Astrocyte (in vitro differentiated cells and primary cell): ENCODE measurements at regions not wholly inside any gene's neighbourhood (a gene's known extent, or its start where the extent isn't known, plus 50 kb on each side); places are given as distances from the start of the nearest gene placed in this dataset.
A peak's percentile ranks its signal among the peaks of the same experiment; 100 is the strongest.

Source experiments
- DNase-seq: peaks from one replicate; pipeline ENCODE4 v3.0.0-alpha.2; 2010; ENCODE audit warnings: low read depth
- FAIRE-seq: peaks from 2 replicates; lab custom pipeline; 2011; peaks lifted over from hg19 to GRCh38; lab: Jason Lieb, UNC
- H2AFZ ChIP-seq: 2 replicates; pipeline ENCODE4 v1.6.0; 2012; ENCODE audit warnings: low read depth, low read length, inconsistent platforms
- H3K27ac ChIP-seq: 2 replicates; pipeline ENCODE4 v1.5.1; 2011; ENCODE audit warnings: low read depth, low read length, inconsistent platforms
- H3K27me3 ChIP-seq: 2 replicates; pipeline ENCODE4 v1.6.0; 2011; ENCODE audit warnings: low read length, inconsistent platforms; ENCODE audit not compliant: insufficient read depth
- H3K36me3 ChIP-seq: 2 replicates; pipeline ENCODE4 v1.5.1; 2011; ENCODE audit warnings: low read length, inconsistent platforms; ENCODE audit not compliant: insufficient read depth
- H3K4me1 ChIP-seq: 2 replicates; pipeline ENCODE4 v1.5.1; 2011; ENCODE audit warnings: low read length, inconsistent platforms; ENCODE audit not compliant: insufficient read depth
- H3K4me2 ChIP-seq: 2 replicates; pipeline ENCODE4 v1.6.0; 2012; ENCODE audit warnings: low read length, inconsistent platforms
- H3K4me3 ChIP-seq: 2 replicates; pipeline ENCODE4 v1.5.1; 2011; ENCODE audit warnings: low read depth, mild to moderate bottlenecking, low read length, inconsistent platforms; ENCODE audit not compliant: insufficient read depth
- H3K79me2 ChIP-seq: 2 replicates; pipeline ENCODE4 v1.6.0; 2012; ENCODE audit warnings: mild to moderate bottlenecking, low read length, inconsistent platforms; ENCODE audit not compliant: insufficient read depth
- H3K9ac ChIP-seq: 2 replicates; pipeline ENCODE4 v1.6.0; 2012; ENCODE audit warnings: mild to moderate bottlenecking, low read length, inconsistent platforms
- H3K9me3 ChIP-seq: 2 replicates; pipeline ENCODE4 v1.5.1; 2012; ENCODE audit warnings: low read depth, mild to moderate bottlenecking, low read length, inconsistent platforms; ENCODE audit not compliant: insufficient read depth
- H4K20me1 ChIP-seq: 2 replicates; pipeline ENCODE4 v1.6.0; 2012; ENCODE audit warnings: low read length, inconsistent platforms; ENCODE audit not compliant: insufficient read depth
- H3K27ac Mint-ChIP-seq: one replicate; pipeline ENCODE4 v1.8.0; 2021; ENCODE audit warnings: mild to moderate bottlenecking, mixed read lengths; ENCODE audit not compliant: unreplicated experiment
- H3K27me3 Mint-ChIP-seq: one replicate; pipeline ENCODE4 v1.8.0; 2021; ENCODE audit warnings: low read depth, mixed read lengths; ENCODE audit not compliant: unreplicated experiment
- H3K36me3 Mint-ChIP-seq: one replicate; pipeline ENCODE4 v1.8.0; 2021; ENCODE audit warnings: low read depth, mixed read lengths; ENCODE audit not compliant: unreplicated experiment
- H3K4me1 Mint-ChIP-seq: one replicate; pipeline ENCODE4 v1.8.0; 2021; ENCODE audit warnings: low read depth, mixed read lengths; ENCODE audit not compliant: unreplicated experiment
- H3K4me3 Mint-ChIP-seq: one replicate; pipeline ENCODE4 v1.8.0; 2021; ENCODE audit warnings: mild to moderate bottlenecking, moderate library complexity, mixed read lengths; ENCODE audit not compliant: unreplicated experiment
- H3K9me3 Mint-ChIP-seq: one replicate; pipeline ENCODE4 v1.8.0; 2021; ENCODE audit warnings: mild to moderate bottlenecking, mixed read lengths; ENCODE audit not compliant: unreplicated experiment
- EZH2 ChIP-seq: IDR thresholded peaks from 2 replicates; pipeline ENCODE4 v1.6.1; 2012; ENCODE audit warnings: mild to moderate bottlenecking, low read length, inconsistent platforms; ENCODE audit not compliant: insufficient read depth
- TF ChIP-seq, protein P1 (sequence below): IDR thresholded peaks from 2 replicates; pipeline ENCODE4 v1.5.1; 2011; ENCODE audit warnings: low read depth, mild to moderate bottlenecking, inconsistent platforms, low read length, moderate library complexity; ENCODE audit not compliant: insufficient read depth

DNA sequence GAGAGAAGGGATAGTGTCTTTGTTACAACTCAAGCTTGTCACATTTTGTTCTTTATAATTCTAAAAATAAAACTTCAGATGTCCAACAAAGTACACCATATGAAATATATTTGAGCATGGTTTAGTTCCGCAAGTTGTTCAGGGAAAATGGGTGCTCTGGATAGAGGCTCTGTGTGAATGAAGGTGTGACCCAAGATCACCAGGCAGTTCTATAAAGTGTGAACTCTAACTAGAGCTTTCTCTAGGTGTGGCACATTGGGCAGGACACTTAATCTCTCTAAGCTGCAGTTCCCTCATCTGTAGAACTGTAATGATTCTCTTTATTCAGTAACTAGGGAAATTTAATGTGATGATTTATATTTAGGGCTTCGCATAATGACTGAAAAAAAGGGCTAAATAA, 139.3 kb downstream of the BCHE start:
- no peaks in the 10 kb centered on the region for H3K36me3 Mint-ChIP-seq
- no peak overlapping the region for H3K9ac ChIP-seq
- no peak overlapping the region for H3K27ac Mint-ChIP-seq
- H3K27ac ChIP-seq: no peak overlapping the region
- H3K36me3 ChIP-seq: no peaks in the 10 kb centered on the region
- H3K4me2 ChIP-seq: no peak overlapping the region
- no peaks in the 10 kb centered on the region for H3K4me1 ChIP-seq
- H3K79me2 ChIP-seq: no peaks in the 10 kb centered on the region
- H3K4me1 Mint-ChIP-seq: peaks cover 2% of the 10 kb centered on the region
- TF ChIP-seq, protein P1, sequence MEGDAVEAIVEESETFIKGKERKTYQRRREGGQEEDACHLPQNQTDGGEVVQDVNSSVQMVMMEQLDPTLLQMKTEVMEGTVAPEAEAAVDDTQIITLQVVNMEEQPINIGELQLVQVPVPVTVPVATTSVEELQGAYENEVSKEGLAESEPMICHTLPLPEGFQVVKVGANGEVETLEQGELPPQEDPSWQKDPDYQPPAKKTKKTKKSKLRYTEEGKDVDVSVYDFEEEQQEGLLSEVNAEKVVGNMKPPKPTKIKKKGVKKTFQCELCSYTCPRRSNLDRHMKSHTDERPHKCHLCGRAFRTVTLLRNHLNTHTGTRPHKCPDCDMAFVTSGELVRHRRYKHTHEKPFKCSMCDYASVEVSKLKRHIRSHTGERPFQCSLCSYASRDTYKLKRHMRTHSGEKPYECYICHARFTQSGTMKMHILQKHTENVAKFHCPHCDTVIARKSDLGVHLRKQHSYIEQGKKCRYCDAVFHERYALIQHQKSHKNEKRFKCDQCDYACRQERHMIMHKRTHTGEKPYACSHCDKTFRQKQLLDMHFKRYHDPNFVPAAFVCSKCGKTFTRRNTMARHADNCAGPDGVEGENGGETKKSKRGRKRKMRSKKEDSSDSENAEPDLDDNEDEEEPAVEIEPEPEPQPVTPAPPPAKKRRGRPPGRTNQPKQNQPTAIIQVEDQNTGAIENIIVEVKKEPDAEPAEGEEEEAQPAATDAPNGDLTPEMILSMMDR: no peak
- TF ChIP-seq EZH2: no peak
- H3K4me3 Mint-ChIP-seq: no peak overlapping the region
- FAIRE-seq: no peak
- no peaks in the 10 kb centered on the region for H3K27me3 ChIP-seq
- no peak overlapping the region for H3K4me3 ChIP-seq
- no peaks in the 10 kb centered on the region for H3K27me3 Mint-ChIP-seq
- DNase-seq: no peak
- no peak overlapping the region for H2AFZ ChIP-seq
- no peaks in the 10 kb centered on the region for H4K20me1 ChIP-seq
- no peaks in the 10 kb centered on the region for H3K9me3 ChIP-seq
- peaks cover 3% of the 10 kb centered on the region for H3K9me3 Mint-ChIP-seq

DNA sequence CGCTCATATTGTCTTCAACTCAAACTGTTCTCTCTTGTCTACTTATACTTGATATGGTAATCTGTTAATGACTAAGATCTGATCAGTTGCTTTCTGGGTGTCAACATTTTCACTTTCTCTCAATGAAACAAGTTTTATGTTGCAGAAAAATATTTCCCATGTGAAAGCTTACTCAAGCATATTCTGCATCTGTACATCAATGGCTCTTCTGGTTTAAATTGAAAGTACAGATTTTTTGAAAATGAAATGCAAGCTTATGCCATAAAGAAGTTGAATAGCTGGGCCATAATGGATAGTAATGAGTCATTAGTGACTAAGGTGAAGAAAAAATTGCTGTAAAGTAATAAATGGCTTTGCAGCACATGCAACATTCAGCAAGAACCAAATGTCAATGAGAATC, 140.7 kb downstream of the BCHE start:
- Mint-ChIP-seq H3K9me3 (peaks cover 9% of the 10 kb centered on the region), H3K36me3 (peaks cover 2% of the 10 kb centered on the region)

DNA sequence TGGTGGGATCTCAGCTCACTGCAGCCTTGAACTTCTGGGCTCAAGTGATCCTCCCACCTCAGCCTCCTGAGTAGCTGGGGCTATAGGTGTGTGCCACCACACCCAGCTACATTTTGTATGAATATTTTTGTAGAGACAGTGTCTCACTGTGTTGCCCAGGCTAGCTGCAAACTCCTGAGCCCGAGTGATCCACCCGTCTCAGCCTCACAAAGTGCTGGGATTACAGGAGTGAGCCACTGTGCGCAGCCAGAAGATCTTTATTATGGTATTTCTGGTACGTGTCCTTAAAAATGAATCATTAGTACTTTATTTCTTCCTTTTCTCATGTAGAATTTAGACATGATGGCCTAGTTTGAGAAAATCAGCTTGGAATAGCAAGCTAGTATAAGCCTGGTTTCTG, 153.3 kb downstream of the BCHE start:
- no peak overlapping the region for H3K4me3 Mint-ChIP-seq
- Histone ChIP-seq H4K20me1 (no peaks in the 10 kb centered on the region), H3K9ac (no peak overlapping the region), H3K36me3 (no peaks in the 10 kb centered on the region), H3K9me3 (no peaks in the 10 kb centered on the region), H3K27me3 (no peaks in the 10 kb centered on the region), H2AFZ (peak overlapping the region; percentile 13), H3K27ac (no peak overlapping the region), H3K4me3 (no peak overlapping the region), H3K4me1 (no peaks in the 10 kb centered on the region), H3K4me2 (no peak overlapping the region), H3K79me2 (no peaks in the 10 kb centered on the region)
- no peaks in the 10 kb centered on the region for H3K36me3 Mint-ChIP-seq
- H3K27ac Mint-ChIP-seq: no peak overlapping the region
- no peaks in the 10 kb centered on the region for H3K27me3 Mint-ChIP-seq
- TF ChIP-seq EZH2: no peak
- TF ChIP-seq, protein P1: no peak
- H3K9me3 Mint-ChIP-seq: no peaks in the 10 kb centered on the region
- no peak for FAIRE-seq
- DNase-seq: no peak
- no peaks in the 10 kb centered on the region for H3K4me1 Mint-ChIP-seq

More for the DNA sequence above, 140.7 kb downstream of the BCHE start:
- H3K4me1 Mint-ChIP-seq: peaks cover 2% of the 10 kb centered on the region
- no peaks in the 10 kb centered on the region for H3K27me3 Mint-ChIP-seq
- no peak overlapping the region for H3K27ac Mint-ChIP-seq
- Histone ChIP-seq H3K36me3 (no peaks in the 10 kb centered on the region), H3K4me1 (no peaks in the 10 kb centered on the region), H3K9ac (no peak overlapping the region), H4K20me1 (no peaks in the 10 kb centered on the region), H3K27me3 (no peaks in the 10 kb centered on the region), H3K4me3 (no peak overlapping the region), H2AFZ (no peak overlapping the region), H3K9me3 (no peaks in the 10 kb centered on the region), H3K79me2 (no peaks in the 10 kb centered on the region), H3K27ac (no peak overlapping the region), H3K4me2 (no peak overlapping the region)
- no peak for FAIRE-seq
- no peak overlapping the region for H3K4me3 Mint-ChIP-seq
- TF ChIP-seq, protein P1: no peak
- TF ChIP-seq EZH2: no peak
- no peak for DNase-seq
